ENCODE measurements at regions not wholly inside any gene's neighbourhood (a gene's known extent, or its start where the extent isn't known, plus 50 kb on each side); places are given as distances from the start of the nearest gene placed in this dataset.

DNA sequence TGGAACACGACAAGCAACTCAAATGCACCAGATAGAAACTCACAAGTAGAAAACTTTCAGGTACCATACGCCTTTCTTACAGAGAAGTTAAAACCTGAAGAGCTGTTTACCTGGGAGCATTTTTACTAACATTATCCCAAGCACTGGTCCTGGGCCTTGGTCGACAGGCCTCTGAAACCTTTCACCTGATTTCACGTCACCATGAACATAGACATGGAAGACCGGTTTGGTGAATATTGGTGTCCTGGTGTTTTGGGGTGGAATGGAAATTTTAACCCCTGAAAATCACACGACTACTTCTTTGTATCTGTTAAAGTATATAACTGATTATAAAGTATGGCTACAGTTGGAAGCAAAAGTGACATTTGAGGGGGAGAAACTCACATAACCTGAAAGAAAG lies 176.6 kb upstream of the ARGLU1 start:
- DNase-seq = no peak
- ChIA-PET POLR2A (no interaction called here), CTCF (no interaction called here)
- Histone ChIP-seq H2AFZ (ENCODE audit: low read depth) (no peak overlapping the region), H3K4me2 (no peak overlapping the region), H3K36me3 (replicated peaks in 1 of 2; ENCODE audit: control insufficient read depth in 1 of 2, insufficient read depth in 2 of 2, low read length in 1 of 2) (no peaks in the 10 kb centered on the region), H4K20me1 (ENCODE audit: insufficient read depth) (no peaks in the 10 kb centered on the region), H3K27me3 (ENCODE audit: insufficient read depth) (no peaks in the 10 kb centered on the region), H3K9me3 (no peaks in the 10 kb centered on the region), H3K9ac (no peak overlapping the region), H3K79me2 (ENCODE audit: insufficient read depth) (no peaks in the 10 kb centered on the region), H3F3A (replicated peaks; ENCODE audit: insufficient read depth) (no peaks in the 10 kb centered on the region), H3K4me1 (ENCODE audit: control insufficient read depth in 1 of 2, insufficient read depth in 2 of 2, low read depth in 1 of 2, low read length in 1 of 2) (no peaks in the 10 kb centered on the region), H3K4me3 (ENCODE audit: low read depth in 2 of 2, low read length in 1 of 2) (no peak overlapping the region), H3K27ac (ENCODE audit: low read depth in 2 of 2, low read length in 1 of 2) (no peak overlapping the region), H3K9me2 (no peaks in the 10 kb centered on the region)
- WGBS (ENCODE audit: low lambda C conversion rate) = 30% methylated on average over 6 of the region's 6 CpGs
- no peak for TF ChIP-seq RAD21 (IDR thresholded peaks at IDR 0.05; ENCODE audit: low read length)
- no peak for TF ChIP-seq NRF1 (IDR thresholded peaks at IDR 0.05; ENCODE audit: low read depth, low read length)
- TF ChIP-seq SMC3 (IDR thresholded peaks at IDR 0.05; ENCODE audit: low read depth, low read length) = no peak
- no peak for TF ChIP-seq GATA2 (CRISPR knock-in tag; IDR thresholded peaks at IDR 0.05)
- no peak for TF ChIP-seq NFIC (IDR thresholded peaks at IDR 0.05; ENCODE audit: borderline replicate concordance)
- TF ChIP-seq EZH2phosphoT487 (IDR thresholded peaks at IDR 0.05; ENCODE audit: borderline replicate concordance, low read depth) = no peak

DNA sequence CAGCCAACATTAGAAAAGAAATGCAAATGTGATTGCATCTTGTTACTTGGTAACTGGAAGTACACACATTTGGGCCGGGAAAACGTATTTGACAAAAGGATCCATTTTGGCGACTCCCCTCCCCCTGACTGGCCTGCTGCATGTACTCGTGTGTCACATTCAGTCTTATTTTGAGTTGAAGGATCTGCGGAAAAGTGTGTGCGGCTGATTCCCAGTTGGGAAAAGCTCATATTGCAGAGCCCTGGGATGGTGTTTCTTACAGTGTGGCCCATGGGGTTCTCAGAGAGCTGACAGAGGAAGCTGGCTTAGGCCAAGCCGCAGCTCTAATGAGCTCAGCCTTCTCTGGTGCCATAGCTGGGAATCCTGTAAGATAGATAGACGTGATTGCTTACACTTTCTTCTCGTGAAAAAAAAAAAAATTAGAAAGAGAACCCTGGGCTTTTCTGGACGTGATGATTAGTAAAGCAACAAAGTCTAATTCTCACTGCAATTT lies 170.3 kb upstream of the ARGLU1 start:
- Histone ChIP-seq H3K79me2 (ENCODE audit: insufficient read depth) (no peaks in the 10 kb centered on the region), H3K27me3 (ENCODE audit: insufficient read depth) (no peaks in the 10 kb centered on the region), H2AFZ (ENCODE audit: low read depth) (no peak overlapping the region), H4K20me1 (ENCODE audit: insufficient read depth) (no peaks in the 10 kb centered on the region), H3K36me3 (replicated peaks in 1 of 2; ENCODE audit: control insufficient read depth in 1 of 2, insufficient read depth in 2 of 2, low read length in 1 of 2) (no peaks in the 10 kb centered on the region), H3K4me1 (ENCODE audit: control insufficient read depth in 1 of 2, insufficient read depth in 2 of 2, low read depth in 1 of 2, low read length in 1 of 2) (no peaks in the 10 kb centered on the region), H3K4me3 (ENCODE audit: low read depth in 2 of 2, low read length in 1 of 2) (no peak overlapping the region), H3K9me3 (no peaks in the 10 kb centered on the region), H3K27ac (ENCODE audit: low read depth in 2 of 2, low read length in 1 of 2) (no peak overlapping the region), H3K9me2 (no peaks in the 10 kb centered on the region), H3F3A (replicated peaks; ENCODE audit: insufficient read depth) (no peaks in the 10 kb centered on the region), H3K9ac (no peak overlapping the region), H3K4me2 (no peak overlapping the region)
- 39% methylated on average over 10 of the region's 10 CpGs for WGBS (ENCODE audit: low lambda C conversion rate)
- DNase-seq = no peak
- CTCF ChIA-PET = no interaction called here
- TF ChIP-seq MEF2A (IDR thresholded peaks at IDR 0.05; ENCODE audit: borderline replicate concordance, low read depth) = no peak
- TF ChIP-seq FOXM1 (IDR thresholded peaks at IDR 0.05; ENCODE audit: low read depth) = no peak
- no peak for TF ChIP-seq USF2 (IDR thresholded peaks at IDR 0.05; ENCODE audit: borderline replicate concordance, low read depth, low read length)
- POLR2A ChIA-PET = no interaction called here

DNA sequence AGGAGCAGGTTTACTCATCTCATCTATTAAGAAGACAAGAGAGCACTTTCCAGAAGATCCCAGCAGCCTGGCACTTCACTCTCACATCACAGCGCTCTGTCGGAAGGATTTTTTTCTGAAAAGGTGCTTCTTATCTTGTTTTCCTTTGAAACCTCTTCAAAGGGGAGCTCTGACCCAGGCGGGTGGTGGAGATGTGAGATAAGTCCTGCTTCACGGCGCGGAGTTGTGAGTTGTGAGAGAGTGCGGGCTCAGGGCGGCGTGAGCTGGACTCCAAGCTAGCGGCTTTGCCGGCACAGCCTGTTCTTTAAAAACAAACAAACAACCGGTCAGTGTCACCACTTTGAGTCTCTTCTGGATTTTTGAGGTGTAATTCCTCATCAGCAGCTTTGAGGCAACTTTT lies 169.0 kb upstream of the ARGLU1 start:
- DNase-seq = no peak
- H3K4me3 ChIP-seq (ENCODE audit: low read depth in 2 of 2, low read length in 1 of 2) = no peak overlapping the region
- no peaks in the 10 kb centered on the region for H3K27me3 ChIP-seq (ENCODE audit: insufficient read depth)
- no peaks in the 10 kb centered on the region for H3K4me1 ChIP-seq (ENCODE audit: control insufficient read depth in 1 of 2, insufficient read depth in 2 of 2, low read depth in 1 of 2, low read length in 1 of 2)
- H3K27ac ChIP-seq (ENCODE audit: low read depth in 2 of 2, low read length in 1 of 2) = no peak overlapping the region
- ChIA-PET POLR2A (no interaction called here), CTCF (no interaction called here)
- no peak overlapping the region for H3K4me2 ChIP-seq
- H3F3A ChIP-seq (replicated peaks; ENCODE audit: insufficient read depth) = no peaks in the 10 kb centered on the region
- no peak overlapping the region for H2AFZ ChIP-seq (ENCODE audit: low read depth)
- WGBS (ENCODE audit: low lambda C conversion rate) = 83% methylated on average over 12 of the region's 12 CpGs
- H3K9ac ChIP-seq = no peak overlapping the region
- H4K20me1 ChIP-seq (ENCODE audit: insufficient read depth) = no peaks in the 10 kb centered on the region
- no peaks in the 10 kb centered on the region for H3K9me3 ChIP-seq
- no peaks in the 10 kb centered on the region for H3K9me2 ChIP-seq
- no peaks in the 10 kb centered on the region for H3K79me2 ChIP-seq (ENCODE audit: insufficient read depth)
- H3K36me3 ChIP-seq (replicated peaks in 1 of 2; ENCODE audit: control insufficient read depth in 1 of 2, insufficient read depth in 2 of 2, low read length in 1 of 2) = no peaks in the 10 kb centered on the region
- no peak for TF ChIP-seq EP300 (IDR thresholded peaks at IDR 0.05; ENCODE audit: borderline replicate concordance in 1 of 2, low read depth in 1 of 2, low read length in 1 of 2)
- no peak for TF ChIP-seq JUND (IDR thresholded peaks at IDR 0.05)
- no peak for TF ChIP-seq FOXJ3 (CRISPR knock-in tag; IDR thresholded peaks at IDR 0.05)
- no peak for TF ChIP-seq RXRA (IDR thresholded peaks at IDR 0.05; ENCODE audit: borderline replicate concordance, low read depth)
- TF ChIP-seq GABPA (IDR thresholded peaks at IDR 0.05; ENCODE audit: low read depth) = no peak
- no peak for TF ChIP-seq MEF2A (IDR thresholded peaks at IDR 0.05; ENCODE audit: borderline replicate concordance, low read depth)
- TF ChIP-seq CHD2 (IDR thresholded peaks at IDR 0.05; ENCODE audit: low read length, partially characterized antibody) = no peak
- TF ChIP-seq EZH2phosphoT487 (IDR thresholded peaks at IDR 0.05; ENCODE audit: borderline replicate concordance, low read depth) = no peak
- TF ChIP-seq SIN3A (IDR thresholded peaks at IDR 0.05; ENCODE audit: borderline replicate concordance, low read depth, low read length) = no peak
- TF ChIP-seq, protein P1, sequence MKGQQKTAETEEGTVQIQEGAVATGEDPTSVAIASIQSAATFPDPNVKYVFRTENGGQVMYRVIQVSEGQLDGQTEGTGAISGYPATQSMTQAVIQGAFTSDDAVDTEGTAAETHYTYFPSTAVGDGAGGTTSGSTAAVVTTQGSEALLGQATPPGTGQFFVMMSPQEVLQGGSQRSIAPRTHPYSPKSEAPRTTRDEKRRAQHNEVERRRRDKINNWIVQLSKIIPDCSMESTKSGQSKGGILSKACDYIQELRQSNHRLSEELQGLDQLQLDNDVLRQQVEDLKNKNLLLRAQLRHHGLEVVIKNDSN (IDR thresholded peaks at IDR 0.05; ENCODE audit: borderline replicate concordance, low read depth) = no peak
- TF ChIP-seq YY1 (IDR thresholded peaks at IDR 0.05; ENCODE audit: low read depth) = no peak
- no peak for TF ChIP-seq GATA2 (CRISPR knock-in tag; IDR thresholded peaks at IDR 0.05)
- TF ChIP-seq NRF1 (IDR thresholded peaks at IDR 0.05; ENCODE audit: low read depth, low read length) = no peak
- no peak for TF ChIP-seq REST (IDR thresholded peaks at IDR 0.05; ENCODE audit: low read depth, low read length)
